Liver (tissue), 8 donors: ENCODE measurements at regions not wholly inside any gene's neighbourhood (a gene's known extent, or its start where the extent isn't known, plus 50 kb on each side); places are given as distances from the start of the nearest gene placed in this dataset.

Experiments
- DNase-seq: peaks from one replicate; pipeline ENCODE4 v3.0.0-alpha.2; 2017; ENCODE audit warnings: low spot score
- H3K27ac ChIP-seq, 2 donors: one replicate each; pipeline ENCODE4 v1.7.0; 2013; ENCODE audit warnings: inconsistent platforms in 2 of 2, low read length in 2 of 2, control low read depth in 1 of 2, low read depth in 1 of 2, mild to moderate bottlenecking in 1 of 2
- H3K27me3 ChIP-seq, 4 donors: one replicate each; pipeline versions ENCODE4 v1.6.1 to v1.7.0; 2013; ENCODE audit warnings: low read length in 3 of 4, inconsistent platforms in 1 of 4, mild to moderate bottlenecking in 1 of 4, moderate library complexity in 1 of 4; ENCODE audit not compliant: control insufficient read depth in 4 of 4, insufficient read depth in 4 of 4
- H3K36me3 ChIP-seq, 4 donors: one replicate each; pipeline versions ENCODE4 v1.6.1 to v1.7.0; 2013; ENCODE audit warnings: low read length in 3 of 4, mild to moderate bottlenecking in 3 of 4, low read depth in 1 of 4, moderate library complexity in 1 of 4; ENCODE audit not compliant: control insufficient read depth in 4 of 4, insufficient read depth in 3 of 4
- H3K4me1 ChIP-seq, 4 donors: one replicate each; pipeline versions ENCODE4 v1.6.1 to v1.7.0; 2013; ENCODE audit warnings: low read length in 3 of 4, mild to moderate bottlenecking in 3 of 4, moderate library complexity in 1 of 4; ENCODE audit not compliant: control insufficient read depth in 4 of 4, insufficient read depth in 4 of 4
- H3K4me3 ChIP-seq, 3 donors: one replicate each; pipeline versions ENCODE4 v1.6.1 to v1.7.0; 2013; ENCODE audit warnings: low read length in 3 of 3, control low read depth in 1 of 3, low read depth in 1 of 3, mild to moderate bottlenecking in 1 of 3
- H3K9ac ChIP-seq, 2 donors: one replicate each; pipeline ENCODE4 v1.7.0; 2013; ENCODE audit warnings: low read length in 2 of 2, mild to moderate bottlenecking in 2 of 2, moderate library complexity in 2 of 2, control low read depth in 1 of 2, low read depth in 1 of 2
- H3K9me3 ChIP-seq, 4 donors: one replicate each; pipeline versions ENCODE4 v1.6.1 to v1.7.0; 2013; ENCODE audit warnings: low read length in 3 of 4; ENCODE audit not compliant: control insufficient read depth in 4 of 4
- ATF3 ChIP-seq: IDR thresholded peaks from 2 replicates; pipeline ENCODE4 v1.6.1; 2016; ENCODE audit warnings: antibody characterized with exemption
- EGR1 ChIP-seq, 2 donors: IDR thresholded peaks; 2 replicates each; pipeline ENCODE4 v1.6.1; 2016 to 2018; ENCODE audit warnings: antibody characterized with exemption in 2 of 2, low read depth in 2 of 2
- FOXA1 ChIP-seq: IDR thresholded peaks from 2 replicates; pipeline ENCODE4 v1.6.1; 2016; ENCODE audit warnings: antibody characterized with exemption
- FOXA2 ChIP-seq: IDR thresholded peaks from 2 replicates; pipeline ENCODE4 v1.6.1; 2016; ENCODE audit warnings: antibody characterized with exemption
- GABPA ChIP-seq, 2 donors: IDR thresholded peaks in 1 of 2; conservative IDR thresholded peaks in 1 of 2; 2 replicates each; pipeline ENCODE4 v1.6.1; 2016; ENCODE audit warnings: antibody characterized with exemption in 2 of 2, mild to moderate bottlenecking in 1 of 2, moderate library complexity in 1 of 2
- HNF4A ChIP-seq, 2 donors: conservative IDR thresholded peaks; 2 replicates each; pipeline ENCODE4 v1.6.1; 2016; ENCODE audit warnings: antibody characterized with exemption in 2 of 2, mild to moderate bottlenecking in 2 of 2
- HNF4G ChIP-seq: IDR thresholded peaks from 2 replicates; pipeline ENCODE4 v1.6.1; 2016; ENCODE audit warnings: antibody characterized with exemption
- JUND ChIP-seq, 2 donors: IDR thresholded peaks; 2 replicates each; pipeline ENCODE4 v1.6.1; 2016; ENCODE audit warnings: antibody characterized with exemption in 2 of 2
- NR2F2 ChIP-seq: IDR thresholded peaks from 2 replicates; pipeline ENCODE4 v1.6.1; 2016; ENCODE audit warnings: antibody characterized with exemption
- RAD21 ChIP-seq, 2 donors: IDR thresholded peaks; 2 replicates each; pipeline ENCODE4 v1.6.1; 2016; ENCODE audit warnings: antibody characterized with exemption in 2 of 2, mild to moderate bottlenecking in 2 of 2
- REST ChIP-seq: IDR thresholded peaks from 2 replicates; pipeline ENCODE4 v1.6.1; 2016; ENCODE audit warnings: antibody characterized with exemption, mild to moderate bottlenecking
- RXRA ChIP-seq, 2 donors: IDR thresholded peaks; 2 replicates each; pipeline ENCODE4 v1.6.1; 2017 to 2018; ENCODE audit warnings: antibody characterized with exemption in 2 of 2, mild to moderate bottlenecking in 1 of 2
- SP1 ChIP-seq: IDR thresholded peaks from 2 replicates; pipeline ENCODE4 v1.6.1; 2018; ENCODE audit warnings: antibody characterized with exemption, mild to moderate bottlenecking
- TAF1 ChIP-seq: conservative IDR thresholded peaks from 2 replicates; pipeline ENCODE4 v1.6.1; 2016; ENCODE audit warnings: antibody characterized with exemption, mild to moderate bottlenecking
- YY1 ChIP-seq: IDR thresholded peaks from 2 replicates; pipeline ENCODE4 v1.6.1; 2016; ENCODE audit warnings: antibody characterized with exemption, mild to moderate bottlenecking
- WGBS: extraction: QIAGEN DNeasy Blood & Tissue Kit; methylation state at CpG from one replicate; pipeline ENCODE4 v1.1.7; 2013; 5-methylcytosine and 5-hydroxymethylcytosine counted together
- TF ChIP-seq, protein P1 (sequence below): fragments of 150-350 bp; IDR thresholded peaks from 2 replicates; pipeline ENCODE4 v1.5.1; 2017; ENCODE audit warnings: improper control_type of control experiment, low read depth, low read length; ENCODE audit not compliant: missing input control
- TF ChIP-seq, protein P2 (sequence below): IDR thresholded peaks from 2 replicates; pipeline ENCODE4 v1.6.1; 2016; ENCODE audit warnings: antibody characterized with exemption
- donor health status: healthy.
- donor health status: healthy.
- donor health status: healthy.
- donor health status: healthy.
- donor health status: healthy.

- TF ChIP-seq GABPA (IDR thresholded peaks at IDR 0.05 in 1 of 2, conservative IDR thresholded peaks at IDR 0.05 in 1 of 2): no peak
- H3K36me3 ChIP-seq: no peaks in the 10 kb centered on the region
- WGBS: 7% methylated on average over 1 of the region's 1 CpG
- no peaks in the 10 kb centered on the region for H3K9me3 ChIP-seq
- no peak overlapping the region for H3K9ac ChIP-seq
- H3K4me1 ChIP-seq: no peaks in the 10 kb centered on the region
- H3K27me3 ChIP-seq: no peaks in the 10 kb centered on the region
- no peak overlapping the region for H3K4me3 ChIP-seq
- H3K27ac ChIP-seq: no peak overlapping the region
- no peak for DNase-seq
These were observed 192.0 kb upstream of the POM121L12 start for GRCh38 chr7:52843436-52843835.

- TF ChIP-seq ATF3: no peak
- TF ChIP-seq RXRA (IDR thresholded peaks at IDR 0.05): no peak
- TF ChIP-seq SP1: no peak
- TF ChIP-seq, protein P1, sequence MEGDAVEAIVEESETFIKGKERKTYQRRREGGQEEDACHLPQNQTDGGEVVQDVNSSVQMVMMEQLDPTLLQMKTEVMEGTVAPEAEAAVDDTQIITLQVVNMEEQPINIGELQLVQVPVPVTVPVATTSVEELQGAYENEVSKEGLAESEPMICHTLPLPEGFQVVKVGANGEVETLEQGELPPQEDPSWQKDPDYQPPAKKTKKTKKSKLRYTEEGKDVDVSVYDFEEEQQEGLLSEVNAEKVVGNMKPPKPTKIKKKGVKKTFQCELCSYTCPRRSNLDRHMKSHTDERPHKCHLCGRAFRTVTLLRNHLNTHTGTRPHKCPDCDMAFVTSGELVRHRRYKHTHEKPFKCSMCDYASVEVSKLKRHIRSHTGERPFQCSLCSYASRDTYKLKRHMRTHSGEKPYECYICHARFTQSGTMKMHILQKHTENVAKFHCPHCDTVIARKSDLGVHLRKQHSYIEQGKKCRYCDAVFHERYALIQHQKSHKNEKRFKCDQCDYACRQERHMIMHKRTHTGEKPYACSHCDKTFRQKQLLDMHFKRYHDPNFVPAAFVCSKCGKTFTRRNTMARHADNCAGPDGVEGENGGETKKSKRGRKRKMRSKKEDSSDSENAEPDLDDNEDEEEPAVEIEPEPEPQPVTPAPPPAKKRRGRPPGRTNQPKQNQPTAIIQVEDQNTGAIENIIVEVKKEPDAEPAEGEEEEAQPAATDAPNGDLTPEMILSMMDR: no peak
- TF ChIP-seq NR2F2: no peak
- no peak for TF ChIP-seq JUND (IDR thresholded peaks at IDR 0.05)
- no peak for TF ChIP-seq EGR1 (IDR thresholded peaks at IDR 0.05; ENCODE audit: low read depth in 2 of 2)
- TF ChIP-seq, protein P2, sequence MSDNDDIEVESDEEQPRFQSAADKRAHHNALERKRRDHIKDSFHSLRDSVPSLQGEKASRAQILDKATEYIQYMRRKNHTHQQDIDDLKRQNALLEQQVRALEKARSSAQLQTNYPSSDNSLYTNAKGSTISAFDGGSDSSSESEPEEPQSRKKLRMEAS: no peak
- TF ChIP-seq FOXA1: no peak
- TF ChIP-seq HNF4G: no peak
- no peak for TF ChIP-seq REST
- no peak for TF ChIP-seq FOXA2
- TF ChIP-seq HNF4A (conservative IDR thresholded peaks at IDR 0.05): no peak
- no peak for TF ChIP-seq RAD21 (IDR thresholded peaks at IDR 0.05)
- no peak for TF ChIP-seq YY1
- TF ChIP-seq TAF1: no peak
- no peak for TF ChIP-seq GABPA (IDR thresholded peaks at IDR 0.05 in 1 of 2, conservative IDR thresholded peaks at IDR 0.05 in 1 of 2)
- H3K4me3 ChIP-seq: no peak overlapping the region
These were observed 193.1 kb upstream of the POM121L12 start for GRCh38 chr7:52842202-52842900.

More at GRCh38 chr7:52842202-52842900, 193.1 kb upstream of the POM121L12 start:
- Histone ChIP-seq H3K27me3 (no peaks in the 10 kb centered on the region), H3K36me3 (no peaks in the 10 kb centered on the region), H3K9ac (no peak overlapping the region), H3K4me1 (no peaks in the 10 kb centered on the region), H3K9me3 (no peaks in the 10 kb centered on the region), H3K27ac (no peak overlapping the region)
- DNase-seq: no peak
- WGBS: 80% methylated on average over 4 of the region's 4 CpGs
